ENCODE measurements at regions not wholly inside any gene's neighbourhood (a gene's known extent, or its start where the extent isn't known, plus 50 kb on each side); places are given as distances from the start of the nearest gene placed in this dataset.

DNA sequence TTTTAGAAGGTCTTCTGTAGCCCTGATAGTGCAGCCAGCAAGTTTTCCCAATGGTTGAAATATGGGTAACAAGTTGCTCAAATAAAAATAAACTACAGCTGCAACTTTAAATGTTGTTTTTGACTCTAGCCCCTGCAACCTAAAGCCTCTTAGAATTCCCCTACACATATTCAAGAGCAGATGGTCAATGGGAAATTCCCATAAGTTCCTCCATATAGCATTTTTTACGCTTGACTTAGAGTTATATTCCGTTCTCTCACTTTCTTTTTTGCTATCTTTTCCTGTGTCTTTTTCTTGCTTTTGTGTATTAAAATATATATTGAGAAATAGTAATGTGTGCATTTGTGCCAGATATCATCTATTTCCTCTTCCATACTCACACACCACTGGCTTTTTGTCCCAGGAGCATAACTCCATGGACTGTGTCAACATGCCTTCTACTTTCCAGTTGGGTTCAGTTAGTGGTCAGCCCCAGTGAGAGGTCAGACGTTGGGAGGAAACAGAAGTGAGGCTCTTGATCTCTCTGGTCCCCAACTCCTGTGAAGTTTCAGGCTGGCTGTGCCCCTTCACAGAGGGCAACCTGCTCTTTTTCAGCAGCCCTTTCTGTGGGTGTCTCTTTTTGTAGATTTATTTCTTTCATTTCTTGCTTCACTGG is 63.3 kb upstream of the TP63 start:
- TF ChIP-seq SIN3A (IDR thresholded peaks at IDR 0.05; ENCODE audit: borderline replicate concordance, insufficient read depth, low read depth, low read length) = no peak
- TF ChIP-seq, protein P1, sequence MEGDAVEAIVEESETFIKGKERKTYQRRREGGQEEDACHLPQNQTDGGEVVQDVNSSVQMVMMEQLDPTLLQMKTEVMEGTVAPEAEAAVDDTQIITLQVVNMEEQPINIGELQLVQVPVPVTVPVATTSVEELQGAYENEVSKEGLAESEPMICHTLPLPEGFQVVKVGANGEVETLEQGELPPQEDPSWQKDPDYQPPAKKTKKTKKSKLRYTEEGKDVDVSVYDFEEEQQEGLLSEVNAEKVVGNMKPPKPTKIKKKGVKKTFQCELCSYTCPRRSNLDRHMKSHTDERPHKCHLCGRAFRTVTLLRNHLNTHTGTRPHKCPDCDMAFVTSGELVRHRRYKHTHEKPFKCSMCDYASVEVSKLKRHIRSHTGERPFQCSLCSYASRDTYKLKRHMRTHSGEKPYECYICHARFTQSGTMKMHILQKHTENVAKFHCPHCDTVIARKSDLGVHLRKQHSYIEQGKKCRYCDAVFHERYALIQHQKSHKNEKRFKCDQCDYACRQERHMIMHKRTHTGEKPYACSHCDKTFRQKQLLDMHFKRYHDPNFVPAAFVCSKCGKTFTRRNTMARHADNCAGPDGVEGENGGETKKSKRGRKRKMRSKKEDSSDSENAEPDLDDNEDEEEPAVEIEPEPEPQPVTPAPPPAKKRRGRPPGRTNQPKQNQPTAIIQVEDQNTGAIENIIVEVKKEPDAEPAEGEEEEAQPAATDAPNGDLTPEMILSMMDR (IDR thresholded peaks at IDR 0.05) = no peak
- TF ChIP-seq POLR2AphosphoS5 (IDR thresholded peaks at IDR 0.05; ENCODE audit: low read depth, low read length) = no peak
- TF ChIP-seq, protein P2, sequence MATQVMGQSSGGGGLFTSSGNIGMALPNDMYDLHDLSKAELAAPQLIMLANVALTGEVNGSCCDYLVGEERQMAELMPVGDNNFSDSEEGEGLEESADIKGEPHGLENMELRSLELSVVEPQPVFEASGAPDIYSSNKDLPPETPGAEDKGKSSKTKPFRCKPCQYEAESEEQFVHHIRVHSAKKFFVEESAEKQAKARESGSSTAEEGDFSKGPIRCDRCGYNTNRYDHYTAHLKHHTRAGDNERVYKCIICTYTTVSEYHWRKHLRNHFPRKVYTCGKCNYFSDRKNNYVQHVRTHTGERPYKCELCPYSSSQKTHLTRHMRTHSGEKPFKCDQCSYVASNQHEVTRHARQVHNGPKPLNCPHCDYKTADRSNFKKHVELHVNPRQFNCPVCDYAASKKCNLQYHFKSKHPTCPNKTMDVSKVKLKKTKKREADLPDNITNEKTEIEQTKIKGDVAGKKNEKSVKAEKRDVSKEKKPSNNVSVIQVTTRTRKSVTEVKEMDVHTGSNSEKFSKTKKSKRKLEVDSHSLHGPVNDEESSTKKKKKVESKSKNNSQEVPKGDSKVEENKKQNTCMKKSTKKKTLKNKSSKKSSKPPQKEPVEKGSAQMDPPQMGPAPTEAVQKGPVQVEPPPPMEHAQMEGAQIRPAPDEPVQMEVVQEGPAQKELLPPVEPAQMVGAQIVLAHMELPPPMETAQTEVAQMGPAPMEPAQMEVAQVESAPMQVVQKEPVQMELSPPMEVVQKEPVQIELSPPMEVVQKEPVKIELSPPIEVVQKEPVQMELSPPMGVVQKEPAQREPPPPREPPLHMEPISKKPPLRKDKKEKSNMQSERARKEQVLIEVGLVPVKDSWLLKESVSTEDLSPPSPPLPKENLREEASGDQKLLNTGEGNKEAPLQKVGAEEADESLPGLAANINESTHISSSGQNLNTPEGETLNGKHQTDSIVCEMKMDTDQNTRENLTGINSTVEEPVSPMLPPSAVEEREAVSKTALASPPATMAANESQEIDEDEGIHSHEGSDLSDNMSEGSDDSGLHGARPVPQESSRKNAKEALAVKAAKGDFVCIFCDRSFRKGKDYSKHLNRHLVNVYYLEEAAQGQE (IDR thresholded peaks at IDR 0.05; ENCODE audit: insufficient read depth in 1 of 2, low read depth in 2 of 2, low read length in 1 of 2) = no peak
